ENCODE measurements at regions not wholly inside any gene's neighbourhood (a gene's known extent, or its start where the extent isn't known, plus 50 kb on each side); places are given as distances from the start of the nearest gene placed in this dataset.

GRCh38 chr5:96338091-96338490, 95.0 kb downstream of the PCSK1 start:
- no peaks in the 10 kb centered on the region for H3F3A ChIP-seq (replicated peaks; ENCODE audit: insufficient read depth)
- no peak overlapping the region for H3K9ac ChIP-seq
- H3K9me3 ChIP-seq = no peaks in the 10 kb centered on the region
- no peak overlapping the region for H3K27ac ChIP-seq (ENCODE audit: low read depth in 2 of 2, low read length in 1 of 2)
- H4K20me1 ChIP-seq (ENCODE audit: insufficient read depth) = no peaks in the 10 kb centered on the region
- ChIA-PET POLR2A (no interaction called here), CTCF (interaction anchor here (1.0 to 7.7 kb wide), 8 partner anchors 11 to 489 kb away, joined by 3 to 157 read pairs (median 14); partner anchors contain the start of gene ELL2)
- DNase-seq = no peak
- H3K79me2 ChIP-seq (ENCODE audit: insufficient read depth) = no peaks in the 10 kb centered on the region
- H3K4me1 ChIP-seq (ENCODE audit: control insufficient read depth in 1 of 2, insufficient read depth in 2 of 2, low read depth in 1 of 2, low read length in 1 of 2) = peaks cover 0 to 18% of the 10 kb centered on the region in 2 experiments; a peak in 3 of 4 replicates
- H3K4me2 ChIP-seq = no peak overlapping the region
- WGBS (ENCODE audit: low lambda C conversion rate) = 80% methylated on average over 2 of the region's 2 CpGs
- TF ChIP-seq YY1 (IDR thresholded peaks at IDR 0.05; ENCODE audit: low read depth) (no peak), ELF1 (IDR thresholded peaks at IDR 0.05) (no peak), CTCF (IDR thresholded peaks at IDR 0.05) (no peak), TEAD4 (IDR thresholded peaks at IDR 0.05; ENCODE audit: borderline replicate concordance, insufficient read depth) (no peak), RCOR1 (IDR thresholded peaks at IDR 0.05; ENCODE audit: low read length) (no peak), GATA2 (CRISPR knock-in tag; IDR thresholded peaks at IDR 0.05) (no peak), EZH2phosphoT487 (IDR thresholded peaks at IDR 0.05; ENCODE audit: borderline replicate concordance, low read depth) (no peak), FOXM1 (IDR thresholded peaks at IDR 0.05; ENCODE audit: low read depth) (no peak), NFIC (IDR thresholded peaks at IDR 0.05; ENCODE audit: borderline replicate concordance) (no peak), POLR2AphosphoS5 (IDR thresholded peaks at IDR 0.05; ENCODE audit: low read depth, low read length) (no peak), FOXJ3 (CRISPR knock-in tag; IDR thresholded peaks at IDR 0.05) (no peak), RFX5 (IDR thresholded peaks at IDR 0.05; ENCODE audit: low read length) (no peak), USF1 (IDR thresholded peaks at IDR 0.05; ENCODE audit: borderline replicate concordance, low read depth) (no peak), GABPA (IDR thresholded peaks at IDR 0.05; ENCODE audit: low read depth) (no peak), TAF1 (IDR thresholded peaks at IDR 0.05; ENCODE audit: borderline replicate concordance, low read depth, low read length) (no peak), NRF1 (IDR thresholded peaks at IDR 0.05; ENCODE audit: low read depth, low read length) (no peak), RAD21 (IDR thresholded peaks at IDR 0.05; ENCODE audit: low read length) (no peak)
- peak overlapping the region; percentile 32; the same call in 1 of the 2 replicates for H2AFZ ChIP-seq (ENCODE audit: low read depth)
- H3K4me3 ChIP-seq (ENCODE audit: low read depth in 2 of 2, low read length in 1 of 2) = no peak overlapping the region
- no peaks in the 10 kb centered on the region for H3K36me3 ChIP-seq (replicated peaks in 1 of 2; ENCODE audit: control insufficient read depth in 1 of 2, insufficient read depth in 2 of 2, low read length in 1 of 2)
- no peaks in the 10 kb centered on the region for H3K27me3 ChIP-seq (ENCODE audit: insufficient read depth)
- H3K9me2 ChIP-seq = no peaks in the 10 kb centered on the region

All from SK-N-SH (cell line).